ENCODE measurements at regions not wholly inside any gene's neighbourhood (a gene's known extent, or its start where the extent isn't known, plus 50 kb on each side); places are given as distances from the start of the nearest gene placed in this dataset.

DNA sequence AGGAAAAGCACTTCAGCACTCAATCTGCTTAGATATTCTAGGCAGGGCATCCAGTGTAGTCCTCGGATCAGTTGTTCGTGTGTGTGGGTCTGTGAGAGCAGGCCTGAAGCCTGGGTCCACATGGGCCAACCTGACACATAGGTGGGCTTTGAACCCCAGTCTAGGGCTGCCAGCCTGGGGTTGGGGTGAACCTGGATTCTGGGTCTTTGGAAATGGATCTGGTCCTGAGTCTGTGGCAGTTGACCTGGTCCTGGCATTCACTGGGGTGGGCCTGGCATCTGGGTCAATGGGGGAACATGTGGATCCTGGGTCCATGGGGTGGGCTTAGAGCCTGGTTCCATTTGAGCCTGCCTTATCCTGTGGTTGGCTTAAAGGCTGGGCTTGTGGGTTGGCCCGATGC lies 492.6 kb upstream of the MAN1A1 start:
- no peak for TF ChIP-seq ZNF398 (tag by site-specific recombination; IDR thresholded peaks at IDR 0.05)
- TF ChIP-seq REST (tag by site-specific recombination; IDR thresholded peaks at IDR 0.05) = no peak
- TF ChIP-seq CTCF (tag by site-specific recombination; IDR thresholded peaks at IDR 0.05) = no peak
- TF ChIP-seq ZNF692 (tag by site-specific recombination; IDR thresholded peaks at IDR 0.05) = no peak
- no peak for TF ChIP-seq ZNF121 (tag by site-specific recombination; IDR thresholded peaks at IDR 0.05)
- no peak for TF ChIP-seq ZNF629 (tag by site-specific recombination; IDR thresholded peaks at IDR 0.05)
- no peak for TF ChIP-seq BCL11A (tag by site-specific recombination; IDR thresholded peaks at IDR 0.05; ENCODE audit: low read depth)
- TF ChIP-seq ZBTB21 (tag by site-specific recombination; IDR thresholded peaks at IDR 0.05) = no peak
- no peak for TF ChIP-seq ZNF274 (IDR thresholded peaks at IDR 0.05; ENCODE audit: low read length)
- TF ChIP-seq ZNF274 (tag by site-specific recombination; IDR thresholded peaks at IDR 0.05; ENCODE audit: borderline replicate concordance) = no peak
- TF ChIP-seq MZF1 (tag by site-specific recombination; IDR thresholded peaks at IDR 0.05; ENCODE audit: borderline replicate concordance) = no peak
- TF ChIP-seq ZFP37 (tag by site-specific recombination; IDR thresholded peaks at IDR 0.05) = no peak
- TF ChIP-seq ZNF510 (tag by site-specific recombination; IDR thresholded peaks at IDR 0.05; ENCODE audit: insufficient replicate concordance) = no peak

Measured in HEK293 (cell line).